H9 (cell line): ENCODE measurements at regions not wholly inside any gene's neighbourhood (a gene's known extent, or its start where the extent isn't known, plus 50 kb on each side); places are given as distances from the start of the nearest gene placed in this dataset.

Experiments
- DNase-seq: peaks from one replicate; pipeline ENCODE4 v3.0.0-alpha.2; 2017
- H2AFZ ChIP-seq: one replicate; pipeline ENCODE4 v1.6.1; 2013; ENCODE audit warnings: mild to moderate bottlenecking, low read length, control low read depth, moderate library complexity
- H2AK5ac ChIP-seq: 2 replicates; pipeline ENCODE4 v1.6.1; 2013; ENCODE audit warnings: low read length, control low read depth, mixed read lengths; ENCODE audit not compliant: insufficient read length
- H2BK120ac ChIP-seq: one replicate; pipeline ENCODE4 v1.6.1; 2013; ENCODE audit warnings: low read depth, mild to moderate bottlenecking, low read length, control low read depth, inconsistent platforms; ENCODE audit not compliant: poor library complexity, severe bottlenecking
- H2BK12ac ChIP-seq: 2 replicates; pipeline ENCODE4 v1.6.1; 2013; ENCODE audit warnings: low read length, control low read depth, mixed read lengths, low read depth; ENCODE audit not compliant: insufficient read length
- H2BK15ac ChIP-seq: 2 replicates; pipeline ENCODE4 v1.6.1; 2013; ENCODE audit warnings: low read depth, low read length, control low read depth
- H2BK20ac ChIP-seq: one replicate; pipeline ENCODE4 v1.6.1; 2013; ENCODE audit warnings: low read depth, mild to moderate bottlenecking, low read length, control low read depth, inconsistent platforms; ENCODE audit not compliant: poor library complexity, severe bottlenecking
- H2BK5ac ChIP-seq: 2 replicates; pipeline ENCODE4 v1.6.1; 2013; ENCODE audit warnings: low read length, control low read depth, mixed read lengths; ENCODE audit not compliant: insufficient read length
- H3K14ac ChIP-seq: 2 replicates; pipeline ENCODE4 v1.6.1; 2013; ENCODE audit warnings: low read length, control low read depth; ENCODE audit not compliant: insufficient read depth
- H3K18ac ChIP-seq: 2 replicates; pipeline ENCODE4 v1.6.1; 2013; ENCODE audit warnings: low read depth, mild to moderate bottlenecking, mixed read lengths, low read length, control low read depth; ENCODE audit not compliant: insufficient read length
- H3K23ac ChIP-seq: 2 replicates; pipeline ENCODE4 v1.6.1; 2013; ENCODE audit warnings: low read length, control low read depth, mixed read lengths, low read depth; ENCODE audit not compliant: insufficient read length
- H3K23me2 ChIP-seq: 2 replicates; pipeline ENCODE4 v1.6.1; 2013; ENCODE audit warnings: low read depth, mild to moderate bottlenecking, mixed read lengths, low read length, control low read depth; ENCODE audit not compliant: insufficient read length, poor library complexity, severe bottlenecking
- H3K27ac ChIP-seq: 2 replicates; pipeline ENCODE4 v1.5.1; 2013; ENCODE audit warnings: low read length, control low read depth, mixed read lengths, low read depth; ENCODE audit not compliant: insufficient read length
- H3K27me3 ChIP-seq: 2 replicates; pipeline ENCODE4 v1.6.1; 2013; ENCODE audit warnings: low read length, control low read depth, inconsistent platforms; ENCODE audit not compliant: insufficient read depth
- H3K4ac ChIP-seq: 2 replicates; pipeline ENCODE4 v1.6.1; 2013; ENCODE audit warnings: low read depth, mild to moderate bottlenecking, control low read depth, inconsistent platforms, low read length, moderate library complexity
- H3K4me1 ChIP-seq: 2 replicates; pipeline ENCODE4 v1.6.1; 2013; ENCODE audit warnings: low read length, control low read depth, inconsistent platforms; ENCODE audit not compliant: insufficient read depth
- H3K4me2 ChIP-seq: 2 replicates; pipeline ENCODE4 v1.6.1; 2013; ENCODE audit warnings: low read length, control low read depth, mixed read lengths; ENCODE audit not compliant: insufficient read length, insufficient read depth
- H3K56ac ChIP-seq: 2 replicates; pipeline ENCODE4 v1.6.1; 2013; ENCODE audit warnings: low read depth, mild to moderate bottlenecking, mixed read lengths, low read length, control low read depth; ENCODE audit not compliant: insufficient read length
- H3K79me1 ChIP-seq: 2 replicates; pipeline ENCODE4 v1.6.1; 2013; ENCODE audit warnings: low read depth, mild to moderate bottlenecking, moderate library complexity, low read length, control low read depth, inconsistent platforms; ENCODE audit not compliant: insufficient read depth, poor library complexity, severe bottlenecking
- H3K79me2 ChIP-seq: 2 replicates; pipeline ENCODE4 v1.6.1; 2013; ENCODE audit warnings: low read length, control low read depth, inconsistent platforms; ENCODE audit not compliant: insufficient read depth
- H3K9ac ChIP-seq: 2 replicates; pipeline ENCODE4 v1.6.1; 2013; ENCODE audit warnings: low read length, control low read depth, mixed read lengths; ENCODE audit not compliant: insufficient read length; ENCODE audit errors: extremely low read depth
- H3K9me3 ChIP-seq: one replicate; pipeline ENCODE4 v1.6.1; 2013; ENCODE audit warnings: low read depth, low read length, inconsistent platforms; ENCODE audit not compliant: control insufficient read depth
- H3T11ph ChIP-seq: one replicate; pipeline ENCODE4 v1.6.1; 2013; ENCODE audit warnings: mild to moderate bottlenecking, low read length, control low read depth, inconsistent platforms
- H4K20me1 ChIP-seq: one replicate; pipeline ENCODE4 v1.6.1; 2013; ENCODE audit not compliant: control insufficient read depth, insufficient read length, insufficient read depth
- H4K5ac ChIP-seq: 2 replicates; pipeline ENCODE4 v1.6.1; 2013; ENCODE audit warnings: low read depth, mild to moderate bottlenecking, mixed read lengths, low read length, control low read depth; ENCODE audit not compliant: insufficient read length
- H4K8ac ChIP-seq: replicated peaks from 2 replicates; pipeline ENCODE4 v1.6.1; 2013; ENCODE audit warnings: low read length, control low read depth, mixed read lengths, low read depth; ENCODE audit not compliant: insufficient read length
- H4K91ac ChIP-seq: 2 replicates; pipeline ENCODE4 v1.6.1; 2013; ENCODE audit warnings: low read depth, mild to moderate bottlenecking, moderate library complexity, mixed read lengths, low read length, control low read depth; ENCODE audit not compliant: insufficient read length
- H3K27ac Mint-ChIP-seq, 3 experiments: 2 replicates in 2 of 3; 3 replicates in 1 of 3; pipeline ENCODE4 v1.8.0; 2020 to 2021; ENCODE audit warnings: mixed read lengths in 3 of 3, mild to moderate bottlenecking in 1 of 3, moderate library complexity in 1 of 3
- H3K27me3 Mint-ChIP-seq: 2 replicates; pipeline ENCODE4 v1.8.0; 2021; ENCODE audit warnings: low read depth, mild to moderate bottlenecking, moderate library complexity, mixed read lengths
- H3K36me3 Mint-ChIP-seq, 3 experiments: 2 replicates in 2 of 3; 3 replicates in 1 of 3; pipeline ENCODE4 v1.8.0; 2020 to 2021; ENCODE audit warnings: low read depth in 3 of 3, mixed read lengths in 3 of 3; ENCODE audit not compliant: insufficient read depth in 1 of 3
- H3K4me1 Mint-ChIP-seq, 2 experiments: 2 replicates each; pipeline ENCODE4 v1.8.0; 2020; ENCODE audit warnings: mixed read lengths in 2 of 2
- H3K4me3 Mint-ChIP-seq, 2 experiments: 2 replicates in 1 of 2; 3 replicates in 1 of 2; pipeline ENCODE4 v1.8.0; 2020 to 2021; ENCODE audit warnings: mild to moderate bottlenecking in 2 of 2, mixed read lengths in 2 of 2, moderate library complexity in 1 of 2
- H3K9me3 Mint-ChIP-seq, 2 experiments: 2 replicates in 1 of 2; 3 replicates in 1 of 2; pipeline ENCODE4 v1.8.0; 2020; ENCODE audit warnings: mild to moderate bottlenecking in 2 of 2, mixed read lengths in 2 of 2, moderate library complexity in 1 of 2
- CTCF ChIP-seq: fragments of 200-600 bp; sonication (generic); conservative IDR thresholded peaks from 3 replicates; pipeline ENCODE4 v1.8.0; 2021; ENCODE audit warnings: antibody characterized with exemption, mild to moderate bottlenecking
- WGBS: extraction: QIAGEN DNeasy Blood & Tissue Kit; methylation state at CpG from one replicate; pipeline ENCODE4 v1.1.7; 2013; ENCODE audit warnings: missing lambda C conversion rate, low lambda C conversion rate, mixed read lengths; ENCODE audit not compliant: insufficient read length; ENCODE audit errors: extremely low coverage; 5-methylcytosine and 5-hydroxymethylcytosine counted together

GRCh38 chr5:167861129-167861927 is 430.1 kb upstream of the WWC1 start:
- H3K18ac ChIP-seq: no peak overlapping the region
- Mint-ChIP-seq H3K27ac (no peak overlapping the region), H3K4me3 (no peak overlapping the region), H3K4me1 (peaks cover 0 to 7% of the 10 kb centered on the region in 2 experiments; a peak in 3 of 4 replicates), H3K36me3 (peaks cover 4 to 12% (median 8%) of the 10 kb centered on the region in 3 experiments; a peak in 6 of 7 replicates), H3K9me3 (peaks cover 5 to 10% of the 10 kb centered on the region in 2 experiments), H3K27me3 (no peaks in the 10 kb centered on the region)
- H4K20me1 ChIP-seq: no peaks in the 10 kb centered on the region
- H3K23ac ChIP-seq: no peak overlapping the region
- H3K9ac ChIP-seq: no peak overlapping the region
- no peaks in the 10 kb centered on the region for H3K23me2 ChIP-seq
- H3K4me2 ChIP-seq: no peak overlapping the region
- no peak overlapping the region for H2BK120ac ChIP-seq
- H3K27me3 ChIP-seq: no peaks in the 10 kb centered on the region
- no peak overlapping the region for H2BK15ac ChIP-seq
- H4K8ac ChIP-seq: no peak overlapping the region
- no peak overlapping the region for H4K91ac ChIP-seq
- no peak overlapping the region for H2BK5ac ChIP-seq
- H3K14ac ChIP-seq: no peak overlapping the region
- H2BK12ac ChIP-seq: no peak overlapping the region
- H3K56ac ChIP-seq: no peak overlapping the region
- no peak overlapping the region for H2BK20ac ChIP-seq
- H3K4ac ChIP-seq: no peak overlapping the region
- no peaks in the 10 kb centered on the region for H3K9me3 ChIP-seq
- no peak overlapping the region for H3T11ph ChIP-seq
- DNase-seq: peak; percentile 49
- no peaks in the 10 kb centered on the region for H3K79me2 ChIP-seq
- no peak for TF ChIP-seq CTCF
- H3K4me1 ChIP-seq: no peaks in the 10 kb centered on the region
- no peak overlapping the region for H2AFZ ChIP-seq
- no peak overlapping the region for H2AK5ac ChIP-seq
- no CpG with 5 or more reads among the region's 15 CpGs for WGBS
- no peak overlapping the region for H4K5ac ChIP-seq
- no peak overlapping the region for H3K27ac ChIP-seq
- no peaks in the 10 kb centered on the region for H3K79me1 ChIP-seq
